22Rv1 (cell line): ENCODE measurements at regions not wholly inside any gene's neighbourhood (a gene's known extent, or its start where the extent isn't known, plus 50 kb on each side); places are given as distances from the start of the nearest gene placed in this dataset.
"Not testable (repeated sequence)": the region's sequence is repeated elsewhere in the genome, so short reads cannot be mapped to it uniquely, and the experiment has no call there.

Source experiments
- H3K27ac ChIP-seq: fragments of 450-650 bp; 2 replicates; pipeline ENCODE4 v1.5.1; 2017
- CTCF ChIP-seq: fragments of 450-650 bp; IDR thresholded peaks from 2 replicates; pipeline ENCODE4 v1.5.1; 2017; ENCODE audit warnings: mild to moderate bottlenecking
- ZFX ChIP-seq: fragments of 450-650 bp; IDR thresholded peaks from 2 replicates; pipeline ENCODE4 v1.6.1; 2017; ENCODE audit warnings: antibody characterized with exemption, borderline replicate concordance

DNA sequence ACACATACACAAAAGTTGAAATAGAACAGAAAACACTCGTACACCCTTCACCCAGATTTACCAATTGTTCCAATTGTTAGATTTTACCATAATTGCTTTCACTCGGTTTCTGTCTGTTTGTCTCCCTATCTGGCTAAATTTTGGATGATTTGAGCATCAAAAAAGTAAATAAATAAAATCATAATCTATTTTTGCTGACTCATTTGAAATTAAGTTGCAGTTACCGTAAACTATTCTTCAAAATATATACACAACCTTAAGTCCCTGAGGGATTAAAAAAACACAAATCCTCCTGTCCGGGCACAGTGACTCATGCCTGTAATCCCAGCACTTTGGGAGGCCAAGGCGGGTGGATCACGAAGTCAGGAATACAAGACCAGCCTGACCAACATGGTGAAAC is 81.3 kb upstream of the SYT9 start:
- H3K27ac ChIP-seq, result no peak overlapping the region
- TF ChIP-seq CTCF (no peak), ZFX (no peak)

- H3K27ac ChIP-seq, result no peak overlapping the region
- TF ChIP-seq CTCF, result no peak
- TF ChIP-seq ZFX, result no peak
Measured at GRCh38 chr11:7175007-7175406, 76.7 kb upstream of the SYT9 start.

GRCh38 chr11:7186190-7186589 is 65.5 kb upstream of the SYT9 start:
- H3K27ac ChIP-seq, result no peak overlapping the region
- TF ChIP-seq ZFX, result no peak
- TF ChIP-seq CTCF, result no peak

DNA sequence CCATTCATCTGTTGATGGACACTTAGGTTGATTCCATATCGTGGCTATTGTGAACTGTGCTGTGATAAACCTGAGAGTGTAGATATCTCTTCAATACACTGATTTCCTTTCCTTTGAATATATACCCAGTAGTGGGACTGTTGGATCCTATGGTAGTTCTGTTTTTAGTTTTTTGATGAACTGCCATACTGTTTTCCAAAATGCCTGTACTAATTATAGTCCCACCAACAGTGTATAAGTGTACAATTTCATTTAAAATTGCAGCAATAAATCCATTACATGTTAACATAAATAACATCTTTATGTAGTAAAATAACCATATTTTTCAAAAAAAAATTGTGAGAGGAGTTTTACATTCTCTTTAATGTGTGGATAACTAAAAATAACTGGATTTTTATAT is 65.0 kb upstream of the SYT9 start:
- H3K27ac ChIP-seq, result no peak overlapping the region
- no peak for TF ChIP-seq CTCF
- TF ChIP-seq ZFX, result no peak

DNA sequence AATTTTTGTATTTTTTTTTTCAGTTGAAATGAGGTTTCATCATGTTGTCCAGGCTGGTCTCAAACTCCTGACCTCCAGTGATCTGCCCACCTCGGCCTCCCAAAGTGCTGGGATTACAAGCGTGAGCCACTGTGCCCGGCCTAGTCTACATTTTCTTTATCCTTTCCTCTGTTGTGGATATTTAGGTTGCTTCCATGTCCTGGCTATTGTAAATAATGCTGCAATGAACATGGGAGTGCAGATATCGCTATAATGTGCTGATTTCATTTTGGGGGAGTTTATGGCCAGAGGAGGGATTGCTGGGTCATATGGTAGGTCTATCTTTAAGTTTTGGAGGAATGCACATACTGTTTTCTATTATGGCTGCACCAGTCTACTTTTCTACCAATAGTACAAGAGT is 58.9 kb upstream of the SYT9 start:
- not testable (repeated sequence) for H3K27ac ChIP-seq

DNA sequence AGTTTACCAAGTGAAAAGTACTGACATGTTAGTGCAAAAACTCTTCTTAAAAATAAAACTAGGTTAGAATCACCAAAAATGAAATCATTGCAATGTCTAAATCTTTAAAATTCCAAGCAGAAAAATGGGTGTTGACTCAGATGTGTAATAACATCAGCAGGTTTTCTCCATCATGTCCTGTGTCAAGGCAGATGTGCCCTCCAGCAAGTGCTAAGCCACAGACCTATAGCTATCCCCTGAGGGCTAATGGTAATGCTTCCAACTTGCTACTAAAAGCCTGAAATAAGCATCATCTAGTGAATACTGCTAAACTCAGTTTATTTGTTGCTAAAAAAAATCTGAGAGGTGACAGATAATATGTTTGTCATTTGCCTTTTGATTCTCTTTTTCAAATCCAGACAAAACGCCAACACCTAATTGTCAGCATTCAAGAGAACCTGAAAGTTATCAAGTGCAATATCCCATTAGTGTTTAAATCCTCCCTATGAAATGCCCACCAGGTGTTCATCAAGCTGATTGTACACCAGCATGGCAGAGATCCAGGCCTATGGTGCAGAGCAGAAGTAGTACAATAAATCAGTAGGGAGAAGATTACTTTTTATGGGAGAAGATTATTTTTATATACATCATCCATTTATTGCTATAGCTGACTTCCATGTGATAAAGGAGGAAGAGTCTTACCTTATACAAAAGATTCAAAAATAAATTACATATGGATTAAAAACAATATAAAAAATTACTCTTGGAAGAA is 55.1 kb upstream of the SYT9 start:
- H3K27ac ChIP-seq, result no peak overlapping the region
- TF ChIP-seq ZFX (no peak), CTCF (no peak)

- no peak overlapping the region for H3K27ac ChIP-seq
- no peak for TF ChIP-seq ZFX
Measured at GRCh38 chr11:7197469-7197868, 54.2 kb upstream of the SYT9 start.
